ENCODE measurements at regions not wholly inside any gene's neighbourhood (a gene's known extent, or its start where the extent isn't known, plus 50 kb on each side); places are given as distances from the start of the nearest gene placed in this dataset.

- H3K4me2 ChIP-seq (ENCODE audit: low read length): no peak overlapping the region
- H3K36me3 ChIP-seq (ENCODE audit: insufficient read depth, low read length): no peaks in the 10 kb centered on the region
- H3F3A ChIP-seq (ENCODE audit: insufficient read depth, low read length): no peaks in the 10 kb centered on the region
- H3K9ac ChIP-seq (ENCODE audit: low read length): no peak overlapping the region
- no peaks in the 10 kb centered on the region for H3K4me1 ChIP-seq (ENCODE audit: insufficient read depth, low read length, severe bottlenecking)
- H3K27me3 ChIP-seq (ENCODE audit: insufficient read depth, low read length): no peaks in the 10 kb centered on the region
- no peak overlapping the region for H3K4me3 ChIP-seq (ENCODE audit: low read depth, low read length, poor library complexity, severe bottlenecking)
- no peaks in the 10 kb centered on the region for H3K9me2 ChIP-seq (ENCODE audit: low read depth, low read length)
- H3K27ac ChIP-seq (ENCODE audit: low read depth, low read length, poor library complexity, severe bottlenecking): no peak overlapping the region
- H3K79me2 ChIP-seq (ENCODE audit: insufficient read depth, low read length): no peaks in the 10 kb centered on the region
- H4K20me1 ChIP-seq (ENCODE audit: insufficient read depth, low read length): no peaks in the 10 kb centered on the region
- TF ChIP-seq CTCF (IDR thresholded peaks at IDR 0.05; ENCODE audit: low read length) (no peak), EZH2 (IDR thresholded peaks at IDR 0.05; ENCODE audit: borderline replicate concordance, low read length) (no peak)
- no peak overlapping the region for H2AFZ ChIP-seq (ENCODE audit: low read length)
- H3K9me3 ChIP-seq (ENCODE audit: low read length): no peaks in the 10 kb centered on the region
Observed at GRCh38 chr17:73774852-73775251, 130.6 kb upstream of the SDK2 start.

GRCh38 chr17:73776351-73777130 is 132.3 kb upstream of the SDK2 start:
- no peak overlapping the region for H3K4me3 ChIP-seq (ENCODE audit: low read depth, low read length, poor library complexity, severe bottlenecking)
- no peaks in the 10 kb centered on the region for H3K27me3 ChIP-seq (ENCODE audit: insufficient read depth, low read length)
- H3K9ac ChIP-seq (ENCODE audit: low read length): no peak overlapping the region
- H3K4me1 ChIP-seq (ENCODE audit: insufficient read depth, low read length, severe bottlenecking): no peaks in the 10 kb centered on the region
- H3K9me2 ChIP-seq (ENCODE audit: low read depth, low read length): no peaks in the 10 kb centered on the region
- TF ChIP-seq CTCF (IDR thresholded peaks at IDR 0.05; ENCODE audit: low read length) (no peak), EZH2 (IDR thresholded peaks at IDR 0.05; ENCODE audit: borderline replicate concordance, low read length) (no peak)
- H3F3A ChIP-seq (ENCODE audit: insufficient read depth, low read length): no peaks in the 10 kb centered on the region
- no peak overlapping the region for H3K4me2 ChIP-seq (ENCODE audit: low read length)
- no peaks in the 10 kb centered on the region for H3K36me3 ChIP-seq (ENCODE audit: insufficient read depth, low read length)
- H2AFZ ChIP-seq (ENCODE audit: low read length): no peak overlapping the region
- H3K79me2 ChIP-seq (ENCODE audit: insufficient read depth, low read length): no peaks in the 10 kb centered on the region
- no peak overlapping the region for H3K27ac ChIP-seq (ENCODE audit: low read depth, low read length, poor library complexity, severe bottlenecking)
- H4K20me1 ChIP-seq (ENCODE audit: insufficient read depth, low read length): no peaks in the 10 kb centered on the region
- H3K9me3 ChIP-seq (ENCODE audit: low read length): no peaks in the 10 kb centered on the region

GRCh38 chr17:73777131-73777449 is 132.8 kb upstream of the SDK2 start:
- Histone ChIP-seq H3F3A (ENCODE audit: insufficient read depth, low read length) (no peaks in the 10 kb centered on the region), H3K4me1 (ENCODE audit: insufficient read depth, low read length, severe bottlenecking) (no peaks in the 10 kb centered on the region), H3K4me2 (ENCODE audit: low read length) (no peak overlapping the region), H2AFZ (ENCODE audit: low read length) (no peak overlapping the region), H3K9me3 (ENCODE audit: low read length) (no peaks in the 10 kb centered on the region), H3K9me2 (ENCODE audit: low read depth, low read length) (no peaks in the 10 kb centered on the region), H3K4me3 (ENCODE audit: low read depth, low read length, poor library complexity, severe bottlenecking) (no peak overlapping the region), H3K9ac (ENCODE audit: low read length) (no peak overlapping the region), H3K27me3 (ENCODE audit: insufficient read depth, low read length) (no peaks in the 10 kb centered on the region), H3K79me2 (ENCODE audit: insufficient read depth, low read length) (no peaks in the 10 kb centered on the region), H3K36me3 (ENCODE audit: insufficient read depth, low read length) (no peaks in the 10 kb centered on the region), H4K20me1 (ENCODE audit: insufficient read depth, low read length) (no peaks in the 10 kb centered on the region), H3K27ac (ENCODE audit: low read depth, low read length, poor library complexity, severe bottlenecking) (no peak overlapping the region)
- TF ChIP-seq CTCF (IDR thresholded peaks at IDR 0.05; ENCODE audit: low read length): no peak
- TF ChIP-seq EZH2 (IDR thresholded peaks at IDR 0.05; ENCODE audit: borderline replicate concordance, low read length): no peak

Data from OCI-LY1 (cell line).